ENCODE measurements at regions not wholly inside any gene's neighbourhood (a gene's known extent, or its start where the extent isn't known, plus 50 kb on each side); places are given as distances from the start of the nearest gene placed in this dataset.

DNA sequence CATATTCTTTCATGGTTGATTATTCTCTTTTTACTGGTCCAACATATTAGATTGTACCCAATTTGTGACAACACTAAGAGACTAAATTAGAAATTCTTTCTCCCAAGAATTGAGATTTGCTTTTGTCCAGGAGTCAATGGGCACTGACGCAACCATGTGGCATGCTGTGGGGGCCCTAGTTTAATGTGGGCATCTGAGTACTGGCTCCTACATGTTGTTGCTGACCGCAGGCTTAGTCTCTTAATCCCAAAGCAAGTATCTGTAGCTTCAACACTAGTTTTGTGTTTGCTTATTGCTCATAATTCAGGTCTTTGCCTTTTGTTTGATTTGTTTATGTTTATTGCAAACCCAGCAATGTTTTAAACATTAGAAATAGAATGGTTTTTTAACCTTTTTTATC is 263.4 kb upstream of the NDST4 start:
- Histone ChIP-seq H3K18ac (ENCODE audit: low read depth, low read length) (no peak overlapping the region), H3K56ac (ENCODE audit: extremely low read depth, insufficient read depth, low read length) (no peak overlapping the region), H3K4me3 (ENCODE audit: insufficient read depth, low read depth, low read length) (no peak overlapping the region), H2BK20ac (ENCODE audit: low read depth, low read length) (no peak overlapping the region), H2AK5ac (ENCODE audit: low read depth, low read length) (no peak overlapping the region), H3K9me3 (ENCODE audit: control insufficient read depth, insufficient read depth, low read length) (peaks cover 4% of the 10 kb centered on the region), H3K27me3 (ENCODE audit: control insufficient read depth, insufficient read depth, low read length) (no peaks in the 10 kb centered on the region), H3K9me1 (ENCODE audit: insufficient read depth, low read length) (no peaks in the 10 kb centered on the region), H2BK5ac (ENCODE audit: low read depth, low read length, poor library complexity, severe bottlenecking) (no peak overlapping the region), H3K4me1 (ENCODE audit: control insufficient read depth, insufficient read depth, low read length) (no peaks in the 10 kb centered on the region), H2BK15ac (ENCODE audit: low read depth, low read length) (no peak overlapping the region), H2AK9ac (replicated peaks; ENCODE audit: low read depth, low read length, poor library complexity) (no peak overlapping the region), H3K23ac (ENCODE audit: low read depth, low read length) (no peak overlapping the region), H3K9ac (ENCODE audit: low read depth, low read length) (no peak overlapping the region), H4K91ac (ENCODE audit: insufficient read depth, low read depth, low read length) (no peak overlapping the region), H3K36me3 (ENCODE audit: control insufficient read depth, insufficient read depth, low read length) (no peaks in the 10 kb centered on the region), H4K20me1 (ENCODE audit: insufficient read depth, low read length) (no peaks in the 10 kb centered on the region), H3K27ac (ENCODE audit: insufficient read depth, low read length) (no peak overlapping the region), H2BK120ac (ENCODE audit: low read depth, low read length) (no peak overlapping the region), H3K14ac (replicated peaks; ENCODE audit: low read depth, low read length) (no peak overlapping the region), H4K5ac (ENCODE audit: low read depth, low read length) (no peak overlapping the region), H3K79me1 (ENCODE audit: low read depth in 1 of 2, low read length in 2 of 2) (no peaks in the 10 kb centered on the region), H4K8ac (ENCODE audit: low read depth in 2 of 2, low read length in 2 of 2) (no peak overlapping the region), H3K4ac (ENCODE audit: low read depth, low read length) (no peak overlapping the region), H3K4me2 (ENCODE audit: low read depth, low read length) (no peak overlapping the region), H2AFZ (replicated peaks; ENCODE audit: low read length, poor library complexity) (no peak overlapping the region)
- CTCF ChIA-PET = no interaction called here
- in situ Hi-C loops (cut with MboI; ENCODE audit: low sequenced_read_pairs) (no loop called here), dilution Hi-C loops (cut with HindIII; ENCODE audit: low sequenced_read_pairs, unreplicated experiment) (no loop called here), intact Hi-C loops (cut with micrococcal nuclease) (no loop called here)
- no CpG with 5 or more reads among the region's 2 CpGs for WGBS, 2 experiments (ENCODE audit: extremely low coverage in 2 of 2, insufficient read length in 1 of 2)
- TF ChIP-seq RAD21 (IDR thresholded peaks at IDR 0.05; ENCODE audit: low read length) (no peak), MAZ (IDR thresholded peaks at IDR 0.05; ENCODE audit: borderline replicate concordance, low read depth, low read length) (no peak), BHLHE40 (IDR thresholded peaks at IDR 0.05; ENCODE audit: low read depth, low read length) (no peak), CHD1 (IDR thresholded peaks at IDR 0.05; ENCODE audit: low read depth, low read length) (no peak), NFE2L2 (IDR thresholded peaks at IDR 0.05; ENCODE audit: low read depth, low read length) (no peak), RFX5 (IDR thresholded peaks at IDR 0.05; ENCODE audit: low read depth, low read length) (no peak), FOS (IDR thresholded peaks at IDR 0.05; ENCODE audit: low read depth, low read length) (no peak), SMC3 (IDR thresholded peaks at IDR 0.05; ENCODE audit: low read depth, low read length) (no peak), RCOR1 (IDR thresholded peaks at IDR 0.05; ENCODE audit: insufficient replicate concordance, low read length) (no peak), CEBPB (IDR thresholded peaks at IDR 0.05; ENCODE audit: low read depth, low read length) (no peak), MXI1 (IDR thresholded peaks at IDR 0.05; ENCODE audit: borderline replicate concordance, low read depth, low read length) (no peak), MAFK (IDR thresholded peaks at IDR 0.05; ENCODE audit: low read depth, low read length) (no peak), POLR2A (IDR thresholded peaks at IDR 0.05; ENCODE audit: low read depth, low read length) (no peak)
- TF ChIP-seq, protein P1, sequence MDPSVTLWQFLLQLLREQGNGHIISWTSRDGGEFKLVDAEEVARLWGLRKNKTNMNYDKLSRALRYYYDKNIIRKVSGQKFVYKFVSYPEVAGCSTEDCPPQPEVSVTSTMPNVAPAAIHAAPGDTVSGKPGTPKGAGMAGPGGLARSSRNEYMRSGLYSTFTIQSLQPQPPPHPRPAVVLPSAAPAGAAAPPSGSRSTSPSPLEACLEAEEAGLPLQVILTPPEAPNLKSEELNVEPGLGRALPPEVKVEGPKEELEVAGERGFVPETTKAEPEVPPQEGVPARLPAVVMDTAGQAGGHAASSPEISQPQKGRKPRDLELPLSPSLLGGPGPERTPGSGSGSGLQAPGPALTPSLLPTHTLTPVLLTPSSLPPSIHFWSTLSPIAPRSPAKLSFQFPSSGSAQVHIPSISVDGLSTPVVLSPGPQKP (IDR thresholded peaks at IDR 0.05; ENCODE audit: borderline replicate concordance, low read depth, low read length) = no peak
- TF ChIP-seq, protein P2, sequence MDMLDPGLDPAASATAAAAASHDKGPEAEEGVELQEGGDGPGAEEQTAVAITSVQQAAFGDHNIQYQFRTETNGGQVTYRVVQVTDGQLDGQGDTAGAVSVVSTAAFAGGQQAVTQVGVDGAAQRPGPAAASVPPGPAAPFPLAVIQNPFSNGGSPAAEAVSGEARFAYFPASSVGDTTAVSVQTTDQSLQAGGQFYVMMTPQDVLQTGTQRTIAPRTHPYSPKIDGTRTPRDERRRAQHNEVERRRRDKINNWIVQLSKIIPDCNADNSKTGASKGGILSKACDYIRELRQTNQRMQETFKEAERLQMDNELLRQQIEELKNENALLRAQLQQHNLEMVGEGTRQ (IDR thresholded peaks at IDR 0.05; ENCODE audit: low read depth, low read length) = no peak
- TF ChIP-seq, protein P3, sequence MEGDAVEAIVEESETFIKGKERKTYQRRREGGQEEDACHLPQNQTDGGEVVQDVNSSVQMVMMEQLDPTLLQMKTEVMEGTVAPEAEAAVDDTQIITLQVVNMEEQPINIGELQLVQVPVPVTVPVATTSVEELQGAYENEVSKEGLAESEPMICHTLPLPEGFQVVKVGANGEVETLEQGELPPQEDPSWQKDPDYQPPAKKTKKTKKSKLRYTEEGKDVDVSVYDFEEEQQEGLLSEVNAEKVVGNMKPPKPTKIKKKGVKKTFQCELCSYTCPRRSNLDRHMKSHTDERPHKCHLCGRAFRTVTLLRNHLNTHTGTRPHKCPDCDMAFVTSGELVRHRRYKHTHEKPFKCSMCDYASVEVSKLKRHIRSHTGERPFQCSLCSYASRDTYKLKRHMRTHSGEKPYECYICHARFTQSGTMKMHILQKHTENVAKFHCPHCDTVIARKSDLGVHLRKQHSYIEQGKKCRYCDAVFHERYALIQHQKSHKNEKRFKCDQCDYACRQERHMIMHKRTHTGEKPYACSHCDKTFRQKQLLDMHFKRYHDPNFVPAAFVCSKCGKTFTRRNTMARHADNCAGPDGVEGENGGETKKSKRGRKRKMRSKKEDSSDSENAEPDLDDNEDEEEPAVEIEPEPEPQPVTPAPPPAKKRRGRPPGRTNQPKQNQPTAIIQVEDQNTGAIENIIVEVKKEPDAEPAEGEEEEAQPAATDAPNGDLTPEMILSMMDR (conservative IDR thresholded peaks at IDR 0.05; ENCODE audit: low read depth, low read length) = no peak
- ATAC-seq (ENCODE audit: low read depth) (no peak), DNase-seq (no peak)
- BruUV-seq (replicated peaks) = no TSS peak
- POLR2A ChIA-PET (ENCODE audit: unreplicated experiment) = no interaction called here

All from IMR-90 (cell line).